ENCODE measurements at regions not wholly inside any gene's neighbourhood (a gene's known extent, or its start where the extent isn't known, plus 50 kb on each side); places are given as distances from the start of the nearest gene placed in this dataset.

GRCh38 chr6:81854474-81854873 is 102.0 kb upstream of the TENT5A start:
- Histone ChIP-seq H3K9me3 (ENCODE audit: low read length) (no peaks in the 10 kb centered on the region), H3K9me2 (ENCODE audit: insufficient read depth, low read length) (no peaks in the 10 kb centered on the region), H3K4me1 (ENCODE audit: insufficient read depth, low read length, poor library complexity, severe bottlenecking) (no peaks in the 10 kb centered on the region), H4K20me1 (ENCODE audit: insufficient read depth, low read length) (no peaks in the 10 kb centered on the region), H3K4me2 (ENCODE audit: low read length) (no peak overlapping the region), H2AFZ (ENCODE audit: low read length) (no peak overlapping the region), H3K79me2 (ENCODE audit: insufficient read depth, low read depth, low read length) (no peaks in the 10 kb centered on the region), H3K36me3 (ENCODE audit: insufficient read depth, low read length) (no peaks in the 10 kb centered on the region), H3K4me3 (ENCODE audit: low read depth, low read length, poor library complexity, severe bottlenecking) (no peak overlapping the region), H3K27ac (ENCODE audit: low read depth, low read length, poor library complexity, severe bottlenecking) (no peak overlapping the region)
- ChIA-PET POLR2A (interaction anchor here (0.8 kb wide), 1 partner anchor 9 kb away, joined by 3 read pairs; no protein-coding TSS in a partner anchor), CTCF (ENCODE audit: unreplicated experiment) (no interaction called here)
- BruUV-seq (replicated peaks) = no TSS peak
- no peak for DNase-seq (ENCODE audit: low spot score)
- intact Hi-C loops (cut with micrococcal nuclease; ENCODE audit: unreplicated experiment) = no loop called here
- TF ChIP-seq EZH2phosphoT487 (IDR thresholded peaks at IDR 0.05; ENCODE audit: borderline replicate concordance, low read depth, low read length) (no peak), CTCF (conservative IDR thresholded peaks at IDR 0.05; ENCODE audit: low read length) (no peak)

GRCh38 chr6:81853975-81854374 is 101.5 kb upstream of the TENT5A start:
- no peaks in the 10 kb centered on the region for H3K9me3 ChIP-seq (ENCODE audit: low read length)
- H3K27ac ChIP-seq (ENCODE audit: low read depth, low read length, poor library complexity, severe bottlenecking) = no peak overlapping the region
- no peak overlapping the region for H3K4me3 ChIP-seq (ENCODE audit: low read depth, low read length, poor library complexity, severe bottlenecking)
- no peak for DNase-seq (ENCODE audit: low spot score)
- H3K36me3 ChIP-seq (ENCODE audit: insufficient read depth, low read length) = no peaks in the 10 kb centered on the region
- no peaks in the 10 kb centered on the region for H3K79me2 ChIP-seq (ENCODE audit: insufficient read depth, low read depth, low read length)
- H3K9me2 ChIP-seq (ENCODE audit: insufficient read depth, low read length) = no peaks in the 10 kb centered on the region
- no peaks in the 10 kb centered on the region for H4K20me1 ChIP-seq (ENCODE audit: insufficient read depth, low read length)
- no peak overlapping the region for H3K4me2 ChIP-seq (ENCODE audit: low read length)
- ChIA-PET CTCF (ENCODE audit: unreplicated experiment) (no interaction called here), POLR2A (no interaction called here)
- H2AFZ ChIP-seq (ENCODE audit: low read length) = no peak overlapping the region
- no peaks in the 10 kb centered on the region for H3K4me1 ChIP-seq (ENCODE audit: insufficient read depth, low read length, poor library complexity, severe bottlenecking)
- intact Hi-C loops (cut with micrococcal nuclease; ENCODE audit: unreplicated experiment) = no loop called here
- TF ChIP-seq CTCF (conservative IDR thresholded peaks at IDR 0.05; ENCODE audit: low read length) (no peak), EZH2phosphoT487 (IDR thresholded peaks at IDR 0.05; ENCODE audit: borderline replicate concordance, low read depth, low read length) (no peak)
- BruUV-seq (replicated peaks) = no TSS peak

- no peak overlapping the region for H2AFZ ChIP-seq (ENCODE audit: low read length)
- no peaks in the 10 kb centered on the region for H3K9me3 ChIP-seq (ENCODE audit: low read length)
- POLR2A ChIA-PET = interaction anchor here (1.3 kb wide), 1 partner anchor 8 kb away, joined by 3 read pairs; no protein-coding TSS in a partner anchor
- H3K9me2 ChIP-seq (ENCODE audit: insufficient read depth, low read length) = no peaks in the 10 kb centered on the region
- no TSS peak for BruUV-seq (replicated peaks)
- no peak for TF ChIP-seq EZH2phosphoT487 (IDR thresholded peaks at IDR 0.05; ENCODE audit: borderline replicate concordance, low read depth, low read length)
- TF ChIP-seq CTCF (conservative IDR thresholded peaks at IDR 0.05; ENCODE audit: low read length) = no peak
- no peak for DNase-seq (ENCODE audit: low spot score)
- H3K4me3 ChIP-seq (ENCODE audit: low read depth, low read length, poor library complexity, severe bottlenecking) = no peak overlapping the region
- H3K4me2 ChIP-seq (ENCODE audit: low read length) = no peak overlapping the region
- intact Hi-C loops (cut with micrococcal nuclease; ENCODE audit: unreplicated experiment) = no loop called here
- no peaks in the 10 kb centered on the region for H4K20me1 ChIP-seq (ENCODE audit: insufficient read depth, low read length)
- H3K4me1 ChIP-seq (ENCODE audit: insufficient read depth, low read length, poor library complexity, severe bottlenecking) = no peaks in the 10 kb centered on the region
- no peaks in the 10 kb centered on the region for H3K79me2 ChIP-seq (ENCODE audit: insufficient read depth, low read depth, low read length)
- no peak overlapping the region for H3K27ac ChIP-seq (ENCODE audit: low read depth, low read length, poor library complexity, severe bottlenecking)
- CTCF ChIA-PET (ENCODE audit: unreplicated experiment) = no interaction called here
- H3K36me3 ChIP-seq (ENCODE audit: insufficient read depth, low read length) = no peaks in the 10 kb centered on the region
These were observed 96.8 kb upstream of the TENT5A start for GRCh38 chr6:81849248-81849647.

All from OCI-LY7 (cell line).